GM12891 (cell line): ENCODE measurements at regions not wholly inside any gene's neighbourhood (a gene's known extent, or its start where the extent isn't known, plus 50 kb on each side); places are given as distances from the start of the nearest gene placed in this dataset.
A peak's percentile ranks its signal among the peaks of the same experiment; 100 is the strongest.

Experiments used
- DNase-seq: peaks from one replicate; pipeline ENCODE4 v3.0.0; 2011; ENCODE audit warnings: low spot score; ENCODE audit not compliant: insufficient read length
- FAIRE-seq: peaks from 2 replicates; lab custom pipeline; 2011; peaks lifted over from hg19 to GRCh38; lab: Jason Lieb, UNC
- PAX5 ChIP-seq: IDR thresholded peaks from 2 replicates; pipeline ENCODE4 v1.6.1; 2011; ENCODE audit warnings: low read length, moderate library complexity, mild to moderate bottlenecking; ENCODE audit not compliant: insufficient read depth, severe bottlenecking
- POLR2A ChIP-seq: IDR thresholded peaks from 2 replicates; pipeline ENCODE4 v1.6.1; 2011; ENCODE audit warnings: low read depth, low read length, control low read depth
- POLR2AphosphoS5 ChIP-seq: IDR thresholded peaks from 2 replicates; pipeline ENCODE4 v1.6.1; 2011; ENCODE audit warnings: low read depth, low read length, control low read depth
- POU2F2 ChIP-seq: IDR thresholded peaks from 2 replicates; pipeline ENCODE4 v1.6.1; 2011; ENCODE audit warnings: low read depth, mild to moderate bottlenecking, control low read depth, low read length, moderate library complexity
- SPI1 ChIP-seq: IDR thresholded peaks from 2 replicates; pipeline ENCODE4 v1.6.1; 2011; ENCODE audit warnings: low read depth, low read length, control low read depth
- TAF1 ChIP-seq: IDR thresholded peaks from 2 replicates; pipeline ENCODE4 v1.6.1; 2011; ENCODE audit warnings: low read depth, low read length, control low read depth

GRCh38 chr15:93182703-93183205 lies 93.7 kb upstream of the RGMA start:
- DNase-seq = no peak
- no peak for FAIRE-seq
- TF ChIP-seq POLR2A (no peak), SPI1 (no peak)

- TF ChIP-seq POLR2A = no peak
- TF ChIP-seq SPI1 = no peak
- TF ChIP-seq TAF1 = no peak
- TF ChIP-seq POU2F2 = no peak
- TF ChIP-seq POLR2AphosphoS5 = no peak
- no peak for TF ChIP-seq PAX5
- no peak for DNase-seq
- FAIRE-seq = no peak
Measured at GRCh38 chr15:93180656-93181055, 91.6 kb upstream of the RGMA start.

- TF ChIP-seq POU2F2 = no peak
- TF ChIP-seq POLR2AphosphoS5 = no peak
- TF ChIP-seq TAF1 = no peak
- no peak for TF ChIP-seq PAX5
- no peak for TF ChIP-seq POLR2A
- no peak for TF ChIP-seq SPI1
- DNase-seq (no peak), FAIRE-seq (no peak)
Measured at GRCh38 chr15:93180128-93180527, 91.1 kb upstream of the RGMA start.

GRCh38 chr15:93179700-93180102 lies 90.7 kb upstream of the RGMA start:
- TF ChIP-seq PAX5 (no peak), TAF1 (no peak), POLR2AphosphoS5 (no peak), SPI1 (no peak), POLR2A (no peak), POU2F2 (no peak)
- DNase-seq (no peak), FAIRE-seq (no peak)

GRCh38 chr15:93179072-93179471 lies 90.1 kb upstream of the RGMA start:
- DNase-seq = no peak

GRCh38 chr15:93178371-93178770 lies 89.4 kb upstream of the RGMA start:
- FAIRE-seq (no peak), DNase-seq (no peak)
- no peak for TF ChIP-seq TAF1
- no peak for TF ChIP-seq PAX5
- TF ChIP-seq POLR2AphosphoS5 = no peak
- TF ChIP-seq SPI1 = no peak
- no peak for TF ChIP-seq POLR2A
- no peak for TF ChIP-seq POU2F2

More at GRCh38 chr15:93179072-93179471, 90.1 kb upstream of the RGMA start:
- FAIRE-seq = no peak
- TF ChIP-seq POLR2A (no peak), PAX5 (no peak), TAF1 (no peak), SPI1 (peak; percentile 62), POU2F2 (no peak)

- TF ChIP-seq POU2F2 (no peak), SPI1 (no peak), POLR2A (no peak), TAF1 (no peak), PAX5 (no peak)
- DNase-seq = no peak
- FAIRE-seq = no peak
Measured at GRCh38 chr15:93176065-93176464, 87.1 kb upstream of the RGMA start.

GRCh38 chr15:93174836-93175235 lies 85.8 kb upstream of the RGMA start:
- DNase-seq (no peak), FAIRE-seq (no peak)
- TF ChIP-seq PAX5 (no peak), POLR2AphosphoS5 (no peak), TAF1 (no peak), SPI1 (no peak), POU2F2 (no peak), POLR2A (no peak)

GRCh38 chr15:93173369-93173768 lies 84.4 kb upstream of the RGMA start:
- TF ChIP-seq POU2F2 (no peak), POLR2AphosphoS5 (no peak), SPI1 (no peak), TAF1 (no peak), POLR2A (no peak), PAX5 (no peak)
- no peak for DNase-seq
- no peak for FAIRE-seq

- no peak for TF ChIP-seq POLR2A
- TF ChIP-seq POLR2AphosphoS5 = no peak
- no peak for TF ChIP-seq TAF1
- no peak for TF ChIP-seq POU2F2
- TF ChIP-seq PAX5 = no peak
- TF ChIP-seq SPI1 = no peak
- no peak for FAIRE-seq
- DNase-seq = no peak
Measured at GRCh38 chr15:93171476-93171875, 82.5 kb upstream of the RGMA start.

- no peak for DNase-seq
- FAIRE-seq = no peak
- TF ChIP-seq PAX5 = no peak
- TF ChIP-seq POLR2AphosphoS5 = no peak
- TF ChIP-seq POU2F2 = no peak
- no peak for TF ChIP-seq TAF1
- TF ChIP-seq SPI1 = no peak
- TF ChIP-seq POLR2A = no peak
Measured at GRCh38 chr15:93170329-93170728, 81.3 kb upstream of the RGMA start.
